ENCODE measurements at regions not wholly inside any gene's neighbourhood (a gene's known extent, or its start where the extent isn't known, plus 50 kb on each side); places are given as distances from the start of the nearest gene placed in this dataset.
"Not testable (repeated sequence)": the region's sequence is repeated elsewhere in the genome, so short reads cannot be mapped to it uniquely, and the experiment has no call there.

- DNase-seq, result no peak
These were observed 488.1 kb upstream of the ARX start for GRCh38 chrX:25503826-25504225.

- DNase-seq, result no peak
These were observed 492.0 kb upstream of the ARX start for GRCh38 chrX:25507801-25508200.

- no peak for DNase-seq
These were observed 503.5 kb upstream of the ARX start for GRCh38 chrX:25519258-25519657.

GRCh38 chrX:25522443-25523010, 506.8 kb upstream of the ARX start:
- not testable (repeated sequence) for DNase-seq

- DNase-seq, result peak; percentile 47 to 57
These were observed 508.1 kb upstream of the ARX start for GRCh38 chrX:25523574-25524540.

GRCh38 chrX:25527156-25527555, 511.4 kb upstream of the ARX start:
- DNase-seq, result peak in 1 of 2 donors; percentile 7

GRCh38 chrX:25527596-25527995, 511.8 kb upstream of the ARX start:
- no peak for DNase-seq

- DNase-seq, result no peak
These were observed 515.3 kb upstream of the ARX start for GRCh38 chrX:25531096-25531495.

GRCh38 chrX:25534091-25534490, 518.3 kb upstream of the ARX start:
- no peak for DNase-seq

- DNase-seq, result no peak
These were observed 520.7 kb upstream of the ARX start for GRCh38 chrX:25536307-25536970.

GRCh38 chrX:25537699-25538098, 521.9 kb upstream of the ARX start:
- DNase-seq, result no peak

- no peak for DNase-seq
These were observed 528.9 kb upstream of the ARX start for GRCh38 chrX:25544641-25545040.

GRCh38 chrX:25548811-25549210, 533.0 kb upstream of the ARX start:
- no peak for DNase-seq

GRCh38 chrX:25555521-25555920, 539.8 kb upstream of the ARX start:
- DNase-seq, result no peak

GRCh38 chrX:25558137-25558536, 542.4 kb upstream of the ARX start:
- no peak for DNase-seq

- no peak for DNase-seq
These were observed 545.4 kb upstream of the ARX start for GRCh38 chrX:25561190-25561589.

GRCh38 chrX:25573631-25574030, 557.9 kb upstream of the ARX start:
- DNase-seq, result peak; percentile 20 to 34

GRCh38 chrX:25596921-25597320, 541.2 kb upstream of the MAGEB18 start:
- peak; percentile 33 to 36 for DNase-seq

GRCh38 chrX:25597551-25597950, 540.6 kb upstream of the MAGEB18 start:
- no peak for DNase-seq

- no peak for DNase-seq
These were observed 539.1 kb upstream of the MAGEB18 start for GRCh38 chrX:25599061-25599460.

- no peak for DNase-seq
These were observed 537.4 kb upstream of the MAGEB18 start for GRCh38 chrX:25600776-25601175.

- DNase-seq, result no peak
These were observed 536.8 kb upstream of the MAGEB18 start for GRCh38 chrX:25601323-25601722.

- no peak for DNase-seq
These were observed 519.9 kb upstream of the MAGEB18 start for GRCh38 chrX:25618248-25618647.
